D721Med (cell line): ENCODE measurements at regions not wholly inside any gene's neighbourhood (a gene's known extent, or its start where the extent isn't known, plus 50 kb on each side); places are given as distances from the start of the nearest gene placed in this dataset.

ENCODE experiments used
- DNase-seq: peaks from one replicate; pipeline ENCODE4 v3.0.0; 2011; ENCODE audit warnings: low spot score; ENCODE audit not compliant: insufficient read length
- FAIRE-seq: peaks from 2 replicates; lab custom pipeline; 2011; peaks lifted over from hg19 to GRCh38; lab: Jason Lieb, UNC
- TF ChIP-seq, protein P1 (sequence below): IDR thresholded peaks from 2 replicates; pipeline ENCODE4 v1.5.1; 2012; ENCODE audit warnings: mild to moderate bottlenecking, control low read depth; ENCODE audit not compliant: insufficient read depth; ENCODE audit errors: missing control alignments

DNA sequence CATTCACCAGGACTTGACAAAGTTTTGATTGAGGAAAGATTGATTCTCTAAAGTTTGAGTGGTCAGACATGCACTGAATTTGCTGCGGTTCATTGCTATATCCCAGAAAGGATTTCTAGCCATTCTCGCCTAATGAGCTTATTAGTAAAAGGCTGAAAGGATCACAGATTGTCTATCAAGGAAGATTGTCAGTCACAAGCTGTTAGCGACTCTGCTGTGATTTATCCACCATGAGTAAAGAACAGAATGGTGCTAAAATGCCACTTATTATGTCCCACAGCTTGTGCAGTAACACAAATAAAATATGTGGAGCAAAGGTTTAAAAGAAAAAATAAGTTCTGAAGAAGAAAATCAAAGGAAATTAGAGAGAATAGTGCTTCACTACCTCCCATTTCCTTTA, 701.2 kb upstream of the CDH7 start:
- FAIRE-seq (peak; percentile 100), DNase-seq (no peak)
- TF ChIP-seq, protein P1, sequence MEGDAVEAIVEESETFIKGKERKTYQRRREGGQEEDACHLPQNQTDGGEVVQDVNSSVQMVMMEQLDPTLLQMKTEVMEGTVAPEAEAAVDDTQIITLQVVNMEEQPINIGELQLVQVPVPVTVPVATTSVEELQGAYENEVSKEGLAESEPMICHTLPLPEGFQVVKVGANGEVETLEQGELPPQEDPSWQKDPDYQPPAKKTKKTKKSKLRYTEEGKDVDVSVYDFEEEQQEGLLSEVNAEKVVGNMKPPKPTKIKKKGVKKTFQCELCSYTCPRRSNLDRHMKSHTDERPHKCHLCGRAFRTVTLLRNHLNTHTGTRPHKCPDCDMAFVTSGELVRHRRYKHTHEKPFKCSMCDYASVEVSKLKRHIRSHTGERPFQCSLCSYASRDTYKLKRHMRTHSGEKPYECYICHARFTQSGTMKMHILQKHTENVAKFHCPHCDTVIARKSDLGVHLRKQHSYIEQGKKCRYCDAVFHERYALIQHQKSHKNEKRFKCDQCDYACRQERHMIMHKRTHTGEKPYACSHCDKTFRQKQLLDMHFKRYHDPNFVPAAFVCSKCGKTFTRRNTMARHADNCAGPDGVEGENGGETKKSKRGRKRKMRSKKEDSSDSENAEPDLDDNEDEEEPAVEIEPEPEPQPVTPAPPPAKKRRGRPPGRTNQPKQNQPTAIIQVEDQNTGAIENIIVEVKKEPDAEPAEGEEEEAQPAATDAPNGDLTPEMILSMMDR: no peak

DNA sequence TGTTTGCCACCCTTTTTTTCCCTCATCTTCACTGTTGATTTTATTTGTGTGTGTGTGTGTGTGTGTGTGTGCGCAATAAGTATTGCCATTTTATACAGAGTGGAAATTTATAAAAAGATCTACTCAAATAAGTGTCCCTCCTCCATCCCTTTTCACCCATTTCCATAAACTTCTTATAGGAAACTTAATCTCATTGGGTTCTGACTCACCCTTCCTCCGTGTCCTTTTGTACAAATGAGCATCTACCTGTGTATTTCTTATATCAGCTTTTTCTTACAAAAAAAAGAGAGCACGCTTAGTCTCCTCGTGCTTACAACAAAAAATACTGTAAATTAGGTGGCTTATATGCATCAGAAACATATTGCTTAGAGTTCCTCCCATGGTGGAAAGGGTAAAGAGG, 711.2 kb upstream of the CDH7 start:
- DNase-seq: no peak
- TF ChIP-seq, protein P1: no peak
- FAIRE-seq: no peak

DNA sequence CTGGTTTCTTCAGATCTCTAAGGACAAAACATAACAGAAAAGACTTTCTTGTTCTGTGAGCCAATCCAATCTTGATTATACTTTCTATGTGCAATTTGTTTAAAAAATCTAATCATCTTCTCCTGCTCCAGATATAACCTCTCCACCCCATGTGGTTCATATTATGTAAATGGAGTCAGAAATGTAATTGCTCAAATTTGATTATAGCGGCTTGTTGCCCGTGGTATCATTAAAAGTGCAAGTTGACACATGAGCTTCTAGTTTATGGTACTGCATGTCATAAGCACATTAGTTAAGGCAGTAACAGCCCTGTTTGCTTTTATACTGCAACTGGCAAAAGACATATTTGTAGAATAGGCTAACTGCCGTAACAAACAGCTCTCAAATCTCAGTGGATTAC, 715.1 kb upstream of the CDH7 start:
- FAIRE-seq (no peak), DNase-seq (no peak)
- TF ChIP-seq, protein P1: no peak

DNA sequence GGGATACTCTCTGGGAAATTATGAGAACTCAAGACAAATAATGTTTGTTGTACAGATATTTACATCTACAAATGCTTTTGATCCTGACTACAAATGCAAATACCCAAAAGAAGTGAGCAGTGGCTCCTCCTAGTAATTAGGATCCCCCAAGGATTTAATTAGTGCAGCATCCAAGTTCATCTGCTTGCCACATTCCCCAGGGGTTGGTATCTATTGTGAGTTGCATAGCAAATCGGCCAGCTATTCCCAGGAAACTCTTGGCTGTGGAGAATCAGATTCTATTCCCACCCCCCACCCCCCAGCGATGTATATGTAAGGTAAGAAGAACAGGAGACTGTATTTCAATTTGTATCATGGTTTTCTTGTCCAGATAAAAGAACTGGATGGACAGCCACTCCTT, 725.1 kb upstream of the CDH7 start:
- peak; percentile 97 for FAIRE-seq
- no peak for DNase-seq
- TF ChIP-seq, protein P1: no peak

DNA sequence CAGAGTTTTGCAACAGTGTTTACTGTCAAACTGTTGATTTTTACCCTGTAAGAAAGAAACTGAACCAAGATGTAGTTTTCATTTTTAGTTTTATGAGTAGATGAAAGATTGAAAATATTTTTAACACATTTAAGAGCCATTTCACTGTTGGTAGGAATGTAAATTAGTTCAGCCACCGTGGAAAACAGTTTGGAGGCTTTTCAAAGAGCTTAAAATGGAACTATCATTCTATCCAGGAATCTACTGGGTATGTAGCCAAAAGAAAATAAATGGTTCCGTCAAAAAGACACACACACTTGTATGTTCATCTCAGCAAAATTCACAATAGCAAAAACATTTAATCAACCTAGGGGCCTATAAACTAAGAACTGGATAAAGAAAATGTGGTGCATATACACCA, 729.8 kb upstream of the CDH7 start:
- FAIRE-seq (no peak), DNase-seq (no peak)
- TF ChIP-seq, protein P1: no peak

DNA sequence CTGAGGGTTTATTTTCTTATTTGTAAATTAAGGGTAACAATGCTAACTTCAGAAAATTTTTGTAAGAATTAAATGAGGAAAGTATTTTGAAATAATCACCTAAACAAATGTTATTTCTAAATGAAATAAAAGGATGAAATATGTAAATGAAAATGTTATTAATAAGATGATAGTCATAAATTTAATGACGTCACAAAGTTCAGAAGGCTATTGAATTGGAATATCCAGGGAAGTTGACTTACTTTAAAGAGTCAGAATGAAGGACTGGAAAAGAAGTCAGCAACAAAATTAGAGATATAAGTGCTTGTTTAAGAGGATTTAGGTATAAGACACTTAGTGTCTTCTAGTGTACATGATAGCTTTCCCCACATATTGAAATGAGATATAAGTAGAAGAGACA, 732.6 kb upstream of the CDH7 start:
- peak; percentile 99 for FAIRE-seq
- TF ChIP-seq, protein P1: no peak
- no peak for DNase-seq

DNA sequence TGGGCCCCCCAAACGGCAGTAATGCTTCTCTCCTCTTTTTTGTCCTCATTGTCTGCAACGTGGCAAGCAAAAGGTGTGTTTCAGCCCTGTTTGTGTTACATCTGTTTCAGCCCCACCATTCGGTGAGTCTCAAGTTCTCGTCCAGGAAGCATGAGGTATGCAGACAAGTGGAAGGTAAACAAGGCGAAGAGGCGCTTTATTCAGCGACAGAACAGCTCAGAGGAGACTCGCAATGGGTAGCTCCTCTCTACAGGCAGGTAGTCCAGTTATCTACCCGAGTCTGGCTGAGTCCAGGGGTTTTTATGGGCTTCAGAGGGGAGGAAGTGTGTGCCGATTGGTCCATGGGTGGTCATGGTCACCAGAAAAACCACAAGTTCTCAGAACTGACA, 733.4 kb upstream of the CDH7 start:
- TF ChIP-seq, protein P1: no peak
- DNase-seq (no peak), FAIRE-seq (peak; percentile 29)
